NCI-H2196 treated with DMSO at 0.1 percent for 48 hours (cell line): ENCODE measurements at regions not wholly inside any gene's neighbourhood (a gene's known extent, or its start where the extent isn't known, plus 50 kb on each side); places are given as distances from the start of the nearest gene placed in this dataset.
"Not testable (repeated sequence)": the region's sequence is repeated elsewhere in the genome, so short reads cannot be mapped to it uniquely, and the experiment has no call there.

ENCODE experiments used
- DNase-seq: peaks from one replicate; lab custom pipeline; 2025; ENCODE audit not compliant: unreplicated experiment; lab: John Stamatoyannopoulos, UW

DNA sequence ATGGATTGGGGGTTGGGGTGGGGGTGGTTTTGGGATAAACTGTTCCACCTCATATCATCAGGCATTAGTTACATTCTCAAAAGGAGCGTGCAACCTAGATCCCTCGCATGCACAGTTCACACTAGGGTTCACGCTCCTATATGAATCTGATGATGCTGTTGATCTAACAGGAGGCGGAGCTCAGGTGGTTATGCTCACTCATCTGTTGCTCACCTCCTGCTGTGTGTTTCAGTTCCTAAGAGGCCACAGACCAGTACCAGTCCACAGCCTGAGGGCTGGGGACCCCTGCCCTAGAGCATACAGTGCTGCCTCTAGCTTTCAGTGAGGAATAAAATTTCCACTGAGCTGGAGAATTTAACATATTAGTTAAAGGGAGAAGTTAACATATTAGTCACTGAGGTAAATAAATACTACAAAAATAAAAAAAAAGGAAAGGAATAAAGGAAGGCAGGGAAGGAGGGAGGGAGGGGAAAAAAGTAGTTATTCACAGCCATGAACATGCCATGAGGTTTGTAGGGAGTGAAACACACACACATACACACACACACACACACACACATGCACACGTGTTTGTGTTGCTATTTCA lies 612.7 kb upstream of the TBX3 start:
- no peak for DNase-seq

DNA sequence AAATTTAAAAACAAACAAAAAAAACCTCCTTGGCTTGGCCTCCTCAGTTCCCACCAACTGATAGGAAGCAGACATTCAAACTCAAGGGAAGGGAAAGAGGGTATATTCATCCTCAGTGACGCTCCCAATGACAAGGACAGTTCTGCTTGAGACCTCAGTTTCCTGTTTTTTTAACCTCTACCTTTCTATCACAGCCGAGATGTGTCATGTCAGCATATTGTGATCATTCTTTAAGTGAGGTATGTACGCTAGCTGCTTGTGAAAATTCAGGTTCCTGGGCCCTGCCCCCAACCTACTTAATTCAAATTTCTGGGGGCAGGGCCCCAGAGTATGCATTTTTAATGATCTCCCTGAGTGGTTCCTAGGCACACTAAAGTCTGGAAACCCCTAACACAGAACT lies 611.9 kb upstream of the TBX3 start:
- DNase-seq = no peak

DNA sequence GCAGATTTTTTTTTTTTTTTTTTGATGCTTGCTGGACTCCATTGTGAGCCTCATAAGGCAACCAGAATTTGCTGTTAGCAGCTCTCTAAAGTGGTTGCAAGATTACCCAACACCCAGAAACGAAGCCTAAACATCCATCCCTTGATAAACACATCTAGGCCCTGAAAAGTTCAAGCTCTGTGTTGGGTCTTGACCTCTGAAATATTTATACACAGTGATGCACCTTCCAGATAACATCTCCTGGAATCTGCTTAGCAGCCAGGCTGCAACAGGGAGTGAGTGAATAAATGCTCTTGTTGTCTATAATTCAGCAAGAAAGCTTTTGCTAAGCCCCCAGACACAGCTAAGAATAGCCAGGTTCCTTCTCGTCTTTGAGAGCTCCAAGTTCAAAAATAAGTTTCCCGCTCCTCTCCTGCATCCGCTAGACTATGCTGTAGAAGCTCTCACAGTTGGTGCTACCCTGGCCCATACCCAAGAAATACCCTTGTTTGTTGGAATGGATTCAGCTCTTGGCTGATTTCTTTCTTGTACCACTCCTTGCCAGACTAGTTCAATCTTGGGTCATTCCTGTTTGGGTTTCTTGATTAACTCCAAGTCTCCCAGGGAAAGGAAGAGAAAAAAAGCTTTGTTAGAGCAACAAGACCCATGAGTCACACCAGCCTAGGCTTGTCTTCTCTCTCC lies 610.6 kb upstream of the TBX3 start:
- DNase-seq = no peak

DNA sequence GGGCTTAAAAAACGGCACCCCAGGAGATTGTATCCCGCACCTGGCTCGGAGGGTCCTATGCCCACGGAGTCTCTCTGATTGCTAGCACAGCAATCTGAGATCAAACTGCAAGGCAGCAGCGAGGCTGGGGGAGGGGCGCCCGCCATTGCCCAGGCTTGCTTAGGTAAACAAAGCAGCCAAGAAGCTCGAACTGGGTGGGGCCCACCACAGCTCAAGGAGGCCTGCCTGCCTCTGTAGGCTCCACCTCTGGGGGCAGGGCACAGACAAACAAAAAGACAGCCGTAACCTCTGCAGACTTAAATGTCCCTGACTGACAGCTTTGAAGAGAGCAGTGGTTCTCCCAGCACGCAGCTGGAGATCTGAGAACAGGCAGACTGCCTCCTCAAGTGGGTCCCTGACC lies 601.5 kb upstream of the TBX3 start:
- not testable (repeated sequence) for DNase-seq

DNA sequence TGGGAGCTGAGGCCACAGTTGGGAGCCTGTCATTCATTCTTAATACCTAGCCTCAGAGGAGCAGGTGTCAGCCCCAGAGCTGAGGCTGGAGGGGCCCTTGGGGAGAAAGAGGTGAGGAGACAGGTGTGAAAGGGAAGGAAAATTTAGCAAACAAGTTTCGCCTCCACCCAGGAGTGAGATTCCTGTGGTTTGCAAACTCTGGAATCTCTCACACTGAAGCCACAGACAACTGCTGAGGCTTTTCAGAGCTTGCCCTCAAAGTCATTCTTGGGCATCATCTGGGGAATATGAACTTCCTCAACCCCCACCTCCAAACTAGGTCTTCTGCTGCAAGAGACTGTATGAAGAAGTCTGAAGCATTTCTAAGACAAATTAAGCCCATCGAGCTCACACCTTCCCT lies 589.5 kb upstream of the TBX3 start:
- no peak for DNase-seq

GRCh38 chr12:115268451-115268850 lies 584.5 kb upstream of the TBX3 start:
- DNase-seq = no peak

GRCh38 chr12:115267891-115268290 lies 583.9 kb upstream of the TBX3 start:
- DNase-seq = no peak

DNA sequence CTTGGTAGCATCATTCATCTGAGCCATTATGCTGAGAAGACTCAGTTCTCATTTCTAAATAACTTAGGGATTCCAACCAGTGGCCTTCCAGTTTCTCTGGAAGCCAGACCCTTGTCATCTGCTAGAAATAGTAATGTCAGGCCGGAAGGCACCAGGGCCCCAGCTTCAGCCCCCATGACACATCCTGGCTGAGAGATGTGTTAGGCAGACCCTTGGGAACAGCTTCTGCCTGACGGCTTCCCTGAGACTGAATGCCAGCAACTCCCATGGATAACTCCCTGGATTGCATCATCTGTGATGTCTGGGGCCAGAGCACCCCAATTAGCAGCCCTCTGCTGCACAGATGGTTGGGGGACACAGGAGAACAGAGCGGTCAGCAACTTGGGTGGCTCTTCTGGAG lies 583.5 kb upstream of the TBX3 start:
- DNase-seq = no peak

- DNase-seq = no peak
These were observed 580.6 kb upstream of the TBX3 start for GRCh38 chr12:115264605-115265004.

GRCh38 chr12:115261691-115262398 lies 577.9 kb upstream of the TBX3 start:
- peak; percentile 46 for DNase-seq

- no peak for DNase-seq
These were observed 577.0 kb upstream of the TBX3 start for GRCh38 chr12:115260762-115261675.

- DNase-seq = peak; percentile 25
These were observed 576.2 kb upstream of the TBX3 start for GRCh38 chr12:115259968-115260747.

DNA sequence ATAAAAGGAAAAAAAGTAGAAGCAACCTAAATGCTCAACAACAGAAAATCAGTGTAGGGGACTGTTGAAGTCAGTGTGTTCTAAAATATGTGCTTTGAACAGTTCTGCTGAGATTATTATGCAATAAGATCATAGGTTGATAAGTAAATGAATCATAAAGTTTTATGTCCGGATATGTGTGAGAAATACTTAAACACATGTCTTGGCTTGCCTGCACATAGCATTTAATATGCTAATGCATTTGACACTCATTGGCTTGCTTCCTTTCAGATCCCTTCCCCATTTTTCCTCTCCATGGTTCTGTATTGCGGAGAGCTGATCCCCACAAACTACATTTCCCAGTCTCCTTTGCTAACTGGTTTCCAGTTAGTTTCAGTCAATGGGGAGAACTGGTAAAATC lies 573.8 kb upstream of the TBX3 start:
- no peak for DNase-seq

DNA sequence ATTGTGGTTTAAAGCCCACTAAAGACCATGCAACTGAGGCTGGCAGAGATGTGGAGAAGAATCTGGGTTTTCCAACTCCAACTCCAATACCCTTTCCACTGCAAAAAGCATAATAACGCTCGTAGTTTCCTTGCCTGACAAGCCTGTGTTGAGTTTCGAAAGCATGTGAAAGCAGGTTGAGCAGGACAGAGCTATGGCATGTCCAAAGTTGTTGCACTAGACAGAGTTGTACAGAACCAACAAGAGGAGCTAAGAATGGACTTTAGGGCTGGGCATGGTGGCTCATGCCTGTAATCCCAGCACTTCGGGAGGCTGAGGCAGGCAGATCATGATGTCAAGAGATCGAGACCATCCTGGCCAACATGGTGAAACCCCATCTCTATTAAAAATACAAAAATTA lies 572.0 kb upstream of the TBX3 start:
- no peak for DNase-seq

DNA sequence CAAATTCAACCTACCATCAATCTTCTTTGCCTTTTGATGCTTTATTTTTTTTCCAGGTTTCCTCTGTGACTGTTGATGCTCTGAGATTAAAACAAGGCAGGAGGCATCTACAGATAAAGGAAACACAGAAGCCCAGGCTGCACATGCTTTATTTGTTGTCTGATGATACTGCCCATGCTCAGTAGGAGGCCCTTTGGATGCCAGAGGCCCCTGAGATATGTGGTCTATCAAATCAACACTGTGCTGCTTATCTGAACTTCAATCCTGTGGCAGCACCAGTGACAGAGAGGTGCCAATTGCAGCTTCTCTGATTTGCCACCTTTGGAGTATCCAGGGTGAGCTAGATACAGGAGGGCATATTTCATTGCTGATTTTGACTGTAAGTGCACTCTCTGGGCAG lies 571.3 kb upstream of the TBX3 start:
- DNase-seq = no peak

DNA sequence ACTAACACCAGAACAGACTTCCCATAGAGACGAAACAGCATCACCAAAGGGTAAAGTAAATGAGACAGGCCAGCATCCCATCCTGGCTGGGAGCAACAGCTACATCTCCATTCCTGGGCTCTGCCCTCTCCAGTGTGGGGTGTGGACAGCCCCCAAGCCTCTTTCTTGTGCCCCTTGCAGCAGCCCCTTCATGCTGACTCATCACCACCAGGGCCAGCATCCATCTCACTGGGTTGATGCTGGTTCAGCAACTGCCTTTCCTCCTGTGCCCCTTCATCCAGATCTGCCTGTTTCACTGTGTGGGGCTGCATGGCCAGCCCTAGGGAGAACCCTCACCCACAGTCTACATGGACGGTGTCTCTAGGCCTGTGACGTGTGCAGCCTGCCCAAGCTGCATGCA lies 569.1 kb upstream of the TBX3 start:
- no peak for DNase-seq

DNA sequence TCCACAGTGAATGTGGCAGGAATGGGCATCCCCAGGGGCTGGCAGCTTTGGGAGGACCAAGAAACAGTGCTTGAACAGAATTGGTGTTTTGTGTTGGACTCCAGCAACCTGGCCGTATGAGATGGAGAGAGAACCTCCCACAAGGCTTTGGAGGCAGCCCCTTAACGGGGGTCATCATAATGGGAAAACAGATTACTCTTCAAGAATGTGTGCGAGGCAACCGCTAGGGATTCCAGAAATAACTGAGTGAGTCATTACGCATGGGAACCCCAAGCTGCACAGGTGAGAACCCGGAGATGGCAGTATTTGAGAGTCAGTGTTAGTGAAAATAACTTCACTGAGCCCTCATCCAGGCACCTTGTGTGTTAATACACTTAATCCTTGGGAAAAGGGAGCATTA lies 567.8 kb upstream of the TBX3 start:
- no peak for DNase-seq

DNA sequence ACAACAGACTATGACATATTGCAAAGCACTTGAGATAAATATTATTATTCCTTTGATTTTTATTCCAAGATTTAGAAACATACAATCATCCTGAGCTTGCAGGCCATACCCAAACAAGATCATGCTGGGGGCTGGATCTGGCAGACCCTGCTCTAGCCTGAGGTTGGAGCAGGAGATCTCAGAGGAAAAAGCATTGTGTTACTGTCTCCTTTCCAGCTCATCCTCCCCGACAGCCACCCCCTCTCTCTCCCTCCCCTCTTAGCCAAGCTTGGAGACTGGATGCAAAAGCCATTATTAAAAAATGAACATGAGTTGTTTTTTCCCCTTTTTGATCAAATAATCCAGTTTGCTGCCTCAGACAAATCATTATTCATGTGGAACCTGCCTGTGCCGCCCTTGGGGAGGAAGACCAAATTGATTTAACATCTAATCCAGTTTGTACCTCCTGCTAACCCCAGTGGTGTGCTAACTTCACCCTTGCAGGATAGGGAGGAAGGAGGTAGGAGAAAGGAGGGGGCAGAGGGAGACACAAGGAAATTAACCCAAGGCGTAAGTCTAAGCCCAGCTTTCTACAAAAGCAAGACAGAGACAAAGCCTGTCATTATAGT lies 565.8 kb upstream of the TBX3 start:
- DNase-seq = no peak

DNA sequence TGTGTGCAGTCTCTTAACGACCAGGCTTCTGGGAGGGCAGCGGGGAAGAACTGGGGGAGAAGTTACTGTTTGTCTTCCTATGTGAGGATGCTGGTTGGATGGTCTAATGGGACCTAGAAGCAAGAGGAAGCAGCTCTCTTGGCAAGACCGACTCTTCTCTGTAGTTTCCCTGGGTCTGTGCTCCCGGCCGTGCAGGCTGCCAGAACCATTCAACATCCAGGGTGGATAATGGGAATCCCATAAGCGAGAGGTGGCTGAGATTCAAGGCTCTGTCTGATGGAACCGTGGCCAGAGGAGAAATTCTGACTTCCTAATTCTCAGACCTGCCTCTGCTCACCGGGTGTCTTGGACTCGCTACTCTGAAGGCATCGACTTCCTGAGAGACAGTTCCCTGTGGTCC lies 561.0 kb upstream of the TBX3 start:
- no peak for DNase-seq

DNA sequence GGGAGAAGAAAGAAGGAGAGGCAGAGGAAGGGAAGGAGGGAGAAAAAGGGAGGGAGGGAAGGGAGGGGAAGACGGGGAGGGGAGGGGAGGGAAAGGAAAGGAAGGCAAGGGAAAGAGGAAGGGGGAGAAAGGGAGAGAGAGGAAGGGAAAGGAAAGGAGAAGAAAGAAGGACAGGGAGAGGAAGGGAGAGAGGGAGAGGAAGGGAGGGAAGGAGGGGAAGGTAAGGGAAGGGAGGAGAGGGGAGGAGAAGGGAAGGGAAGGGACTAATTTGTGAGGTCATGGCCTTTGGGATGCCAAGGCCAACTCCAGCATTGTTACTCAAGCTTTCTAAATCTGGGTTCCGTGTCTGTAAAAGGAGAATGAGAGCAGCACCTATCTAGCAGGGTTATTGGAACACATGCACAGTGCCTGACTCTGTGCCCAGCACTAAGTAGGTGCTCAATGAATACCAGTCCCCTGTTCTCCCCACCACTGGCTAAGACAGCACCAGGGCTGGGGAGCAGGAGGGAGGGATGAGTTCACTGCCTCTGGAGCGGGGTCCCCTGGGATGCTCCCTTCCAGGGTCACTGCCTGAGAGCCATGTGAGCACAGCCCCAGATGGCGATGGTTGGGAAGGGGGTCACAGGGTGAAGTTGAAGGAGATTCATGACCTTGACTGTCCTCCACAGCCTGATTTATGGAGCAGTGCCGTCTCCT lies 560.1 kb upstream of the TBX3 start:
- no peak for DNase-seq
